ENCODE measurements at regions not wholly inside any gene's neighbourhood (a gene's known extent, or its start where the extent isn't known, plus 50 kb on each side); places are given as distances from the start of the nearest gene placed in this dataset.

DNA sequence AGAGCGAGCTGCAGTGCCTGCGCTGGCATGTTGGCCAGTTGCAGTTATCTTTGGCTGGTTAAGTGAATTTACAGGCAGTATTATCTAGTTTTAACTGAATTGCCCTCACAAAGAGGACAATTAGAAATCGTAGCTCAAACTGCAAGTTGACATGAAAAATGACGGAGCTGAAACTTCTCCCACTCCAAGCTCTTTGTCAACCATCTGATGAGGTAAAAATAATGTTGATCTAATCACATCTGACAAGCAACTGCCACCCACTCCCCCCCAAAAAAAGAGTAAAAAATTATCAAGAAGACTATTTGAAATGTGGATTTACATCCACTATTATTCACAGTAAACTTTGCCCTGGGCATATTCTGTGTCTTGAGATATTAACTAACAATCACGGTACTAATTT lies 84.7 kb upstream of the VASH1 start:
- ChIA-PET CTCF (no interaction called here), POLR2A (ENCODE audit: low non-redundant PET) (no interaction called here)
- H3K27ac ChIP-seq = no peak overlapping the region
- TF ChIP-seq, protein P1, sequence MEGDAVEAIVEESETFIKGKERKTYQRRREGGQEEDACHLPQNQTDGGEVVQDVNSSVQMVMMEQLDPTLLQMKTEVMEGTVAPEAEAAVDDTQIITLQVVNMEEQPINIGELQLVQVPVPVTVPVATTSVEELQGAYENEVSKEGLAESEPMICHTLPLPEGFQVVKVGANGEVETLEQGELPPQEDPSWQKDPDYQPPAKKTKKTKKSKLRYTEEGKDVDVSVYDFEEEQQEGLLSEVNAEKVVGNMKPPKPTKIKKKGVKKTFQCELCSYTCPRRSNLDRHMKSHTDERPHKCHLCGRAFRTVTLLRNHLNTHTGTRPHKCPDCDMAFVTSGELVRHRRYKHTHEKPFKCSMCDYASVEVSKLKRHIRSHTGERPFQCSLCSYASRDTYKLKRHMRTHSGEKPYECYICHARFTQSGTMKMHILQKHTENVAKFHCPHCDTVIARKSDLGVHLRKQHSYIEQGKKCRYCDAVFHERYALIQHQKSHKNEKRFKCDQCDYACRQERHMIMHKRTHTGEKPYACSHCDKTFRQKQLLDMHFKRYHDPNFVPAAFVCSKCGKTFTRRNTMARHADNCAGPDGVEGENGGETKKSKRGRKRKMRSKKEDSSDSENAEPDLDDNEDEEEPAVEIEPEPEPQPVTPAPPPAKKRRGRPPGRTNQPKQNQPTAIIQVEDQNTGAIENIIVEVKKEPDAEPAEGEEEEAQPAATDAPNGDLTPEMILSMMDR (conservative IDR thresholded peaks at IDR 0.05; ENCODE audit: low read depth) = no peak
- DNase-seq (ENCODE audit: low spot score) = no peak

DNA sequence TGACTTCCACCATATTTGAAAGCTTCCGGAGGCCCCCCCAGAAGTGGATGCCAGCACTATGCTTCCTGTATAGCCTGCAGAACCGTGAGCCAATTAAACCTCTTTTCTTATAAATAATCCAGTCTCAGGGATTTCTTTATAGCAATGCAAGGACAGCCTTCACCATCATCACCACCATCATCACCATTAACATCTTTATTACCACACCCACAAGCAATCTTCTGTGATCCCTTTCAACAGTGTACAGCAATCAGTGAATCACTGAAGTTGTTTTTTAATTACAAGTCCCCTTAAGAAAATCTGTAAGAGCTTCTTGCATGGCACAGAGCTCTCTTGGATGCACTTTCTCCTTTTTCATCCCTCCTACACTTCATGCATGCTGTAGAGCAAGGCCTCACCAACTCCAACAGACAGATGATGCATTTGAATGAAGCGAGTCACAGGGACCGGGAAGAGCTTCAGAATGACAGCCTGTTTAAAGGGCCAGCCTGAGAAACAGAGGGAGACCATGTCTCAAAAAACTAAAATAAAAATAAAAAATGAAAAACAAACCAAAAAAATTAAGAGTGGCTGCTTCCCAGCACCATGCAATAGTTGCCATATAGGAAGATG lies 83.6 kb upstream of the VASH1 start:
- H3K27ac ChIP-seq = no peak overlapping the region
- DNase-seq (ENCODE audit: low spot score) = no peak
- TF ChIP-seq, protein P1 (conservative IDR thresholded peaks at IDR 0.05; ENCODE audit: low read depth) = no peak
- ChIA-PET POLR2A (ENCODE audit: low non-redundant PET) (no interaction called here), CTCF (no interaction called here)

DNA sequence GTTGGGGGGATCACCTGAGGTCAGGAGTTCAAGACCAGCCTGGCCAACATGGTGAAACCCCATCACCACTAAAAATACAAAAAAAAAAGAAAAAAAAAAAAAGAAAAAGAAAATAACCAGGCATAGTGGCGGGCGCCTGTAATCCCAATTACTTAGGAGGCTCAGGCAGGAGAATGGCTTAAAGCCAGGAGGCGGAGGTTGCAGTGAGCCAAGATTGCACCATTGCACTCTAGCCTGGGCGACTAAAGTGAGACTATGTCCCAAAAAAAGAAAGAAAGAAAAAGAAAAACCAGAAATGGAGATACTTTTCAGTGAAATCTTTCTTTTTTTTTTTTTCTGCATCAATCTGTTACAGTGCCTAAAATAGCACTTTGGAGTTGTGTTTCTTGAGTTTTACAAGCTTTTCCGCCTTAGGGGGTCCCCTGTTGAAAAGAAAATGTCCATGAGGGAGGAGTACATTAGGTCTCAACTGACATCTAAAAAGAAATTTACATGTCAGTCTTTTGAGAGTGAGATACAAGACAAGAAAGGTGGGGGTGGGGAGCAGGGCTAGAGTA lies 82.9 kb upstream of the VASH1 start:
- ChIA-PET CTCF (interaction anchor here (0.7 kb wide), 1 partner anchor 613 kb away, joined by 4 read pairs; no protein-coding TSS in a partner anchor), POLR2A (ENCODE audit: low non-redundant PET) (no interaction called here)
- H3K27ac ChIP-seq = no peak overlapping the region
- TF ChIP-seq, protein P1 (conservative IDR thresholded peaks at IDR 0.05; ENCODE audit: low read depth) = no peak
- no peak for DNase-seq (ENCODE audit: low spot score)

DNA sequence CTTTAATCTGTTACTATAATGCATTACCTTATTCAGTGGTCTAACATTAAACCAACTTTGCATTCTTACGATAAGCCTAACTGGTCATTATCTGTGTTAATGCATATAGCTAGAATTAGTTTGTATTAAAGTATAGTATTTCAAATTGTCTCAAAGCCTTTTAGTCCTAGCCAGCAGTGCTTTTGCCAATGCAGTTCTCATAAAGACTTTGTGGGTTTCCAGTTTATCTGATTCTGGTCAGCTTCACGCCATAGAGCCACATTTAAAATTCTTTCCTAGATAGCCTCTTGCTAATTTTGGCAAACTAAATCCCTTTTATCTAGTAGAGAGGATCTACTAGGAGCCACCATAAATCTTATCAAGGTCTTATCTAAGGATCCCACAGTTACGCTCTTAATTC lies 78.9 kb upstream of the VASH1 start:
- TF ChIP-seq, protein P1 (conservative IDR thresholded peaks at IDR 0.05; ENCODE audit: low read depth) = no peak
- CTCF ChIA-PET = no interaction called here

DNA sequence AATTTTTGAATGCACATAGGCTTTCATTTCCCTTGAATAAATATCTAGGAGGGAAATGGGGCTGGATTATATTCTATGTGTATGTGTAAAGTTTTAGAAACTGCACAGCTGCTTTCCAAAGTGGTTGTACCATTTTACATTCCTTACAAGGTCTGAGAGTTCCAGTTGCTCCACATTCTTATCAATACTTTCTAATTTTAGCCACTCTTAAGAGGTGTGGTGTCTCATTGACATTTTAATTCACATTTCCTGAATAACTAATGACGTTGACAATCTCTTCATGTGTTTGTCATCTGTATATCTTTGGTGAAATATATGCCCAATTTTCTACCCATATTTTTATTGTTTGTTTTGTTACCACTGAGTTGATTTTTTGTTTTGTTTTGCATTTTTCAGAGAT lies 74.6 kb upstream of the VASH1 start:
- H3K27ac ChIP-seq = no peak overlapping the region
- ChIA-PET CTCF (interaction anchor here (0.7 kb wide), 1 partner anchor 813 kb away, joined by 5 read pairs; no protein-coding TSS in a partner anchor), POLR2A (ENCODE audit: low non-redundant PET) (no interaction called here)
- DNase-seq (ENCODE audit: low spot score) = no peak
- TF ChIP-seq, protein P1 (conservative IDR thresholded peaks at IDR 0.05; ENCODE audit: low read depth) = no peak

More for the DNA sequence above, 78.9 kb upstream of the VASH1 start:
- POLR2A ChIA-PET (ENCODE audit: low non-redundant PET) = no interaction called here
- no peak for DNase-seq (ENCODE audit: low spot score)
- H3K27ac ChIP-seq = no peak overlapping the region

DNA sequence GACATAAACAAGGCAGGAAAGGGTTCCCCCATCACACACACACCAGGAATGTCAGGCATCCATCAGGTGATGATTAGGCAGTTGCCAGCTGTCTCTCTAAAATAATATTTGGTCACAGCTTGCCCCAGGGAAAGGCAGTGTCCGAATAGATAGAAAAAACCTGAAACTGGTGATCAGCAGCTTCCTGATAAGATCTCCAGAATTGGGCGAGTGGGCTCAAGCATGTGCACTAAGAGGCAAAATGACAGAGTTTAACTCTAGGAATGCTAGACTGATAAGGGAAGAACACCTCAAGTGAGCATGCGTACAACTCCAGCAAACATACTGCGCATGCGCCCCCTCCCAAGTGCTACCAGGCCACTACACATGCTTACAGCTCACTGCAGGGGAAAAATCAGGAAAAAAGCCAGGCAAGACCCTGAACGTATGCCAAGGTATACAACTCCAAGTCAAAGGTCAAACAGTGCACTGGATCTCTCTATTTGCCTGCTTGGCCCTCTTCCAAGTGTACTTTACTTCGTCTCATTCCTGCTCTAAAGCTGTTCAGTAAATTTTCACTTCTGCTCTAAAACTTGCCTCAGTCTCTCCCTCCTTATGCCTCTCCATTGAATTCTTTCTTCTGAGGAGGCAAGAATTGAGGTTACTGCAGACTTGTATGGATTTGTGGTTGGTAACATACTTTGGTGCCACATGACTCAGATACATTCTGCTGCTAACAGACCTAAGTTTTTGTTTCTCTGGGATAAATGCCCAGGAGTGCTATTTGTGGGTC lies 73.5 kb upstream of the VASH1 start:
- no peak overlapping the region for H3K27ac ChIP-seq
- DNase-seq (ENCODE audit: low spot score) = no peak
- TF ChIP-seq, protein P1 (conservative IDR thresholded peaks at IDR 0.05; ENCODE audit: low read depth) = no peak
- ChIA-PET CTCF (no interaction called here), POLR2A (ENCODE audit: low non-redundant PET) (no interaction called here)

Data from RWPE1 (cell line).